Suprapubic skin (tissue), 4 donors: ENCODE measurements at regions not wholly inside any gene's neighbourhood (a gene's known extent, or its start where the extent isn't known, plus 50 kb on each side); places are given as distances from the start of the nearest gene placed in this dataset.
A peak's percentile ranks its signal among the peaks of the same experiment; 100 is the strongest.
"Not testable (repeated sequence)": the region's sequence is repeated elsewhere in the genome, so short reads cannot be mapped to it uniquely, and the experiment has no call there.

Source experiments
- DNase-seq, 2 donors: peaks; one replicate each; pipeline ENCODE4 v3.0.0-alpha.2; 2019; ENCODE audit warnings: low spot score in 2 of 2
- H3K27ac ChIP-seq: fragments of 200-600 bp; sonication (generic); one replicate; pipeline ENCODE4 v1.5.1; 2019
- H3K27me3 ChIP-seq: fragments of 200-600 bp; sonication (generic); one replicate; pipeline ENCODE4 v1.5.1; 2019
- H3K36me3 ChIP-seq: fragments of 200-600 bp; sonication (generic); one replicate; pipeline ENCODE4 v1.5.1; 2019
- H3K4me1 ChIP-seq: fragments of 200-600 bp; sonication (generic); one replicate; pipeline ENCODE4 v1.5.1; 2019
- H3K4me3 ChIP-seq: fragments of 200-600 bp; sonication (generic); one replicate; pipeline ENCODE4 v1.5.1; 2019; ENCODE audit warnings: mild to moderate bottlenecking
- H3K9me3 ChIP-seq: fragments of 200-600 bp; sonication (generic); one replicate; pipeline ENCODE4 v1.5.1; 2019
- CTCF ChIP-seq, 2 donors: fragments of 200-600 bp in 1 of 2; fragments of 450-650 bp in 1 of 2; sonication (generic) in 1 of 2; IDR thresholded peaks; one replicate each; pipeline ENCODE4 v1.5.1; 2016 to 2019; ENCODE audit warnings: antibody characterized with exemption in 2 of 2, mild to moderate bottlenecking in 1 of 2, moderate library complexity in 1 of 2
- EP300 ChIP-seq: sonication (generic); formaldehyde crosslinking; IDR thresholded peaks from one replicate; pipeline ENCODE4 v1.6.1; 2017; ENCODE audit warnings: antibody characterized with exemption
- POLR2A ChIP-seq, 2 donors: fragments of 450-650 bp; IDR thresholded peaks; one replicate each; pipeline ENCODE4 v1.6.1; 2017; ENCODE audit warnings: antibody characterized with exemption in 2 of 2, mild to moderate bottlenecking in 2 of 2, moderate library complexity in 2 of 2
- POLR2AphosphoS5 ChIP-seq, 3 donors: sonication (generic); formaldehyde crosslinking; IDR thresholded peaks; one replicate each; pipeline ENCODE4 v1.6.1; 2017; ENCODE audit warnings: antibody characterized with exemption in 3 of 3
- WGBS: methylation state at CpG from one replicate; pipeline ENCODE4 v1.1.5; 2018; 5-methylcytosine and 5-hydroxymethylcytosine counted together

DNA sequence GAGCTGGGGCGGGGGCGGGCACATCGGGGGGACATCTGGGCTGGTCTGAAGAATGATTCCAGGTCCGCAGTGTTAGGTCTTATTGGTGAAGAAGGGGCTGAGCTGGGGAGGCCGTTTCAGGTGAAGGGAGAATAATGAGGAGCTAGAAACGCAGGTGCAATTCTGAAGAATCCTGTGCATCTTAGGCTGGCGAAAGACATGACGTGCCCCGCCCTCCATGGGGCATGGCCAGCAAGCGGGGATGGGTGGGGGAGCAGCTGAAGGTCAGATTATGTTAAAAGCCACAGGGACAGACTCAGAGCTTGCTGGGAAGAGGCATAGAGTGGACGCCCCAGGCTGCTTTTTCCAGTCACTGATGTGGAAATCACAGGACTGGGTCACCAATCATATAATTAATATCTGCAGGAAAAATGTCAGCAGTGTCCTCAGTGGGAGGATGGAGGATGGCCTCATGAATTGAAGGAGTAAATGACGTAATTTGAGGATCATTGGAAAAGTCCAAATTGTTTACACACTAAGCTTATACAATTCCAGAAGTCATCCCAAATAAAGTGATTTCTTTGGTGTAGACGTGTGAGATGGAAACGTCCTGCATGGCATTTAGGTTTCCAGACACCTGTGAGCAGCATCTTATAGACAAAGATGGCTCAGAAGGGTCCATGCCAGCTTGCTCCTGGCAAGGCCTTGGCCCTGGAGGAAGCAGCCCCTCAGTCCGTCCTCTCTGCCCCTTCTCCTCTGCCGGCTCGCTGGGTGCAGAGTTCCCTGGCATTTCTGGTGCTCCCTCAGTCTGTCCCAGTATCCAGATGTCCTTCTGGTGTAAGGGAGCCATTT, 109.6 kb upstream of the FRMD1 start:
- no peak for TF ChIP-seq POLR2AphosphoS5 (IDR thresholded peaks at IDR 0.05)
- no peak for TF ChIP-seq CTCF (IDR thresholded peaks at IDR 0.05)
- TF ChIP-seq POLR2A (IDR thresholded peaks at IDR 0.05) = no peak
- TF ChIP-seq EP300 = no peak

GRCh38 chr6:168186438-168186837, 107.4 kb upstream of the FRMD1 start:
- peak in 1 of 2 donors; percentile 37 for DNase-seq
- Histone ChIP-seq H3K27me3 (peaks cover 6% of the 10 kb centered on the region), H3K9me3 (no peaks in the 10 kb centered on the region), H3K27ac (no peak overlapping the region), H3K4me1 (no peaks in the 10 kb centered on the region), H3K36me3 (no peaks in the 10 kb centered on the region), H3K4me3 (no peak overlapping the region)
- TF ChIP-seq POLR2AphosphoS5 (IDR thresholded peaks at IDR 0.05) = no peak
- no peak for TF ChIP-seq EP300
- no peak for TF ChIP-seq POLR2A (IDR thresholded peaks at IDR 0.05)
- no peak for TF ChIP-seq CTCF (IDR thresholded peaks at IDR 0.05)
- WGBS = 77% methylated on average over 5 of the region's 5 CpGs

More for the DNA sequence above, 109.6 kb upstream of the FRMD1 start:
- DNase-seq = peak in 1 of 2 donors; percentile 41
- Histone ChIP-seq H3K36me3 (no peaks in the 10 kb centered on the region), H3K9me3 (no peaks in the 10 kb centered on the region), H3K27ac (no peak overlapping the region), H3K27me3 (peaks cover 8% of the 10 kb centered on the region), H3K4me3 (no peak overlapping the region), H3K4me1 (no peaks in the 10 kb centered on the region)
- WGBS = 86% methylated on average over 17 of the region's 17 CpGs

- not testable (repeated sequence) for H3K27ac ChIP-seq, H3K4me3 ChIP-seq, H3K27me3 ChIP-seq, H3K36me3 ChIP-seq, H3K9me3 ChIP-seq, H3K4me1 ChIP-seq
- no CpG with 5 or more reads among the region's 1 CpG for WGBS
- peak in 1 of 2 donors; percentile 37 for DNase-seq
Measured at GRCh38 chr6:168186018-168186417, 107.0 kb upstream of the FRMD1 start.

DNA sequence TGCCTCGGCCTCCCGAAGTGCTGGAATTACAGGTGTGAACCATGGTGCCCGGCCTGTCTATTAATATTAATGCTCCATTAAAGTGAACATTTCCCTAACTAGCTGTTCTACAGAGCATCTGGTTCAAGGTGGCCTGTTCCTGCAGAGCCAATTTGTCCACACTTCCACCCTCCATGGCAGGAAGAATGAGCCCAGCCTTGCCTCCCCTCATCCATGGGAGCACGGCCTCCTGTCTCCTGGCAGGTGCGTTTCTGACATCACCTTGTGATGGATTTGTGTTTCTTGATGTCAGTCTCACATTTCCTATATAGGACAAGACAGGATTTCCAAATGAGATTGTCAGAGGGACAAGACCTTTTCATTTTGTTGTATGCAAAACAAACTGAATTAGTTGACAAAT, 105.7 kb upstream of the FRMD1 start:
- TF ChIP-seq POLR2AphosphoS5 (IDR thresholded peaks at IDR 0.05) (no peak), CTCF (IDR thresholded peaks at IDR 0.05) (no peak), POLR2A (IDR thresholded peaks at IDR 0.05) (no peak), EP300 (no peak)
- H3K27me3 ChIP-seq = no peaks in the 10 kb centered on the region
- no peaks in the 10 kb centered on the region for H3K36me3 ChIP-seq
- H3K27ac ChIP-seq = no peak overlapping the region
- H3K4me3 ChIP-seq = no peak overlapping the region
- no peaks in the 10 kb centered on the region for H3K4me1 ChIP-seq
- WGBS = 99% methylated on average over 5 of the region's 5 CpGs
- DNase-seq = peak in 1 of 2 donors; percentile 50
- no peaks in the 10 kb centered on the region for H3K9me3 ChIP-seq

DNA sequence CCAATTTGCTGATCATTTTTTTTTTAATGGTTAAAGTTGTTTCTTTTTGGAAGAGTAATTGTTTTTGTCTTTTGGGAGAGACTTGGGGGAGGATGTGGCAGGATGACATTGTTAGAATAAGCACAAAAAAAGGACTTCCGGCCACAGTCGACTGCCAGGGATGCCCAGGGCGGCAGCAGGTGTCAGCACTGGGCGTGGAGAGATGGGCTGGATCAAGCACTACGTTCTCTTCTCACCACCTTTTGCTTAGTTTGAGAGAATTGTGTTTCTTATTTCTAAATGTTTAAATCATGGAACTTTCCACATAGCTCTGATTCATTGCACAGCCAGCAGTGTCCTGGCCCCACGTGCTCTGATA, 104.6 kb upstream of the FRMD1 start:
- H3K27me3 ChIP-seq = no peaks in the 10 kb centered on the region
- TF ChIP-seq EP300 (no peak), POLR2AphosphoS5 (IDR thresholded peaks at IDR 0.05) (no peak)
- peak in 1 of 2 donors; percentile 9 for DNase-seq
- H3K36me3 ChIP-seq = no peaks in the 10 kb centered on the region
- no peak overlapping the region for H3K27ac ChIP-seq
- H3K4me1 ChIP-seq = no peaks in the 10 kb centered on the region
- H3K9me3 ChIP-seq = no peaks in the 10 kb centered on the region
- 73% methylated on average over 6 of the region's 6 CpGs for WGBS
- H3K4me3 ChIP-seq = no peak overlapping the region

GRCh38 chr6:168182908-168183612, 104.0 kb upstream of the FRMD1 start:
- Histone ChIP-seq H3K4me3 (no peak overlapping the region), H3K9me3 (no peaks in the 10 kb centered on the region), H3K27me3 (no peaks in the 10 kb centered on the region), H3K27ac (no peak overlapping the region), H3K36me3 (no peaks in the 10 kb centered on the region), H3K4me1 (no peaks in the 10 kb centered on the region)
- 80% methylated on average over 22 of the region's 22 CpGs for WGBS
- peak in 1 of 2 donors; percentile 38 for DNase-seq
- no peak for TF ChIP-seq EP300
- no peak for TF ChIP-seq POLR2A (IDR thresholded peaks at IDR 0.05)
- no peak for TF ChIP-seq CTCF (IDR thresholded peaks at IDR 0.05)
- TF ChIP-seq POLR2AphosphoS5 (IDR thresholded peaks at IDR 0.05) = no peak
